ENCODE measurements at regions not wholly inside any gene's neighbourhood (a gene's known extent, or its start where the extent isn't known, plus 50 kb on each side); places are given as distances from the start of the nearest gene placed in this dataset.
"Not testable (repeated sequence)": the region's sequence is repeated elsewhere in the genome, so short reads cannot be mapped to it uniquely, and the experiment has no call there.

DNA sequence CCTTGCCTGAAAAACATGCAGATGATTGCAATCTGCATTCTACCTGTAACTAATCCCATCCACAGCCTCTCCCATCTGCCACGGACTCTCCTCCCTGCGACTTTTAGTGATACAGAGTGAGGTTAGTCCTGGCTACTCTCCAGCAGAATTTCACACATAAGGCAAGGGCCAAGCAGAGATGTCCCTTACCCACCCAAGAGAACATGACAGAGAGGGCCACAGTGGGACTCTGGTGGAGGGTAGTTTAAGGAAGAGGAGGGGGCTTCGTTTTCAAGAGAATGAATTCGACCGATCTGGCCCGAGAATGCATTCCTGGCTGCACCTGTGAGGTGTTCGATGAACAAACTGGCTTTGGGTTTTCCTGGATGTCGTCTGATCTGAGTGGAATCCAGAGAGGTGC lies 87.5 kb upstream of the SIM2 start:
- no peak for DNase-seq (ENCODE audit: low read depth)
- no peak overlapping the region for H3K4me3 ChIP-seq (ENCODE audit: low read depth, low read length)

DNA sequence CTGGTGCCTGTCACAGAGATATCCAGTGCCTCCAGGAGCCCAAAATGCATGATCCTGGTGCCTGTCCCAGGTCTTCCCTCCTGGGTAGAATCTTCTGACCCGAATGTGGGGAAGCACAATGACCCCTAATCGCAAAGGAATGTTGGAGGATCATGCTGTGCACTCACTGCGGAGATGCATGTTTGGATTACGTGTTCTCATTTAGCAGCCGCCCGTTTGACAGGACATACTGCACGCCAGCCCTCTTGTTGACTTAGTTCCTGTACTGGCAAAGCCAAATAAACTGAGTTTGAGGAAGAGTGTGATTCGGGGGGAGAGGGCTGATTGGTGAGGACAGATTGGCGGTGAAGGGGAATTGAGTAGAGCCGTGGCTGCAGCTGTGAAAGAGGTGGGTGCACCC lies 85.9 kb upstream of the SIM2 start:
- no peak overlapping the region for H3K4me3 ChIP-seq (ENCODE audit: low read depth, low read length)
- TF ChIP-seq, protein P1, sequence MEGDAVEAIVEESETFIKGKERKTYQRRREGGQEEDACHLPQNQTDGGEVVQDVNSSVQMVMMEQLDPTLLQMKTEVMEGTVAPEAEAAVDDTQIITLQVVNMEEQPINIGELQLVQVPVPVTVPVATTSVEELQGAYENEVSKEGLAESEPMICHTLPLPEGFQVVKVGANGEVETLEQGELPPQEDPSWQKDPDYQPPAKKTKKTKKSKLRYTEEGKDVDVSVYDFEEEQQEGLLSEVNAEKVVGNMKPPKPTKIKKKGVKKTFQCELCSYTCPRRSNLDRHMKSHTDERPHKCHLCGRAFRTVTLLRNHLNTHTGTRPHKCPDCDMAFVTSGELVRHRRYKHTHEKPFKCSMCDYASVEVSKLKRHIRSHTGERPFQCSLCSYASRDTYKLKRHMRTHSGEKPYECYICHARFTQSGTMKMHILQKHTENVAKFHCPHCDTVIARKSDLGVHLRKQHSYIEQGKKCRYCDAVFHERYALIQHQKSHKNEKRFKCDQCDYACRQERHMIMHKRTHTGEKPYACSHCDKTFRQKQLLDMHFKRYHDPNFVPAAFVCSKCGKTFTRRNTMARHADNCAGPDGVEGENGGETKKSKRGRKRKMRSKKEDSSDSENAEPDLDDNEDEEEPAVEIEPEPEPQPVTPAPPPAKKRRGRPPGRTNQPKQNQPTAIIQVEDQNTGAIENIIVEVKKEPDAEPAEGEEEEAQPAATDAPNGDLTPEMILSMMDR (conservative IDR thresholded peaks at IDR 0.05; ENCODE audit: low read depth, low read length), result no peak
- DNase-seq (ENCODE audit: low read depth), result peak; percentile 74

More for the DNA sequence above, 87.5 kb upstream of the SIM2 start:
- TF ChIP-seq, protein P1 (conservative IDR thresholded peaks at IDR 0.05; ENCODE audit: low read depth, low read length), result no peak

DNA sequence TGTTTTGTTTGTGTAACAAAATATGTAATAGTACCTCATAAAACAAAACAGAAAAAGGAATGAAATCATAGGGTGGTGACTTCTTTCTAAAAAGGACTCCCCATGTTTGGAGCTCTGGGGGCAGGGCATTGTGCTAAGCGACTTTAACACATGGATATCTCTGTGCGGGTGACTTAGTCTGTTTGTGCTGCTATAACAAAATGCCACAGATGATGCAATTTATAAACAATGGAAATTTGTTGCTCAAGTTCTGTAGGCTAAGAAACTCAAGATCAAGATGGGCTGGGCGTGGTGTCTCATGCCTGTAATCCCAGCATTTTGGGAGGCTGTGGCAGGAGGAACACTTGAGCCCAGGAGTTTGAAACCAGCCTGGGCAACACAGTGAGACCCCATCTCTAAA lies 85.4 kb upstream of the SIM2 start:
- H3K4me3 ChIP-seq (ENCODE audit: low read depth, low read length), result no peak overlapping the region
- DNase-seq (ENCODE audit: low read depth), result peak; percentile 31

DNA sequence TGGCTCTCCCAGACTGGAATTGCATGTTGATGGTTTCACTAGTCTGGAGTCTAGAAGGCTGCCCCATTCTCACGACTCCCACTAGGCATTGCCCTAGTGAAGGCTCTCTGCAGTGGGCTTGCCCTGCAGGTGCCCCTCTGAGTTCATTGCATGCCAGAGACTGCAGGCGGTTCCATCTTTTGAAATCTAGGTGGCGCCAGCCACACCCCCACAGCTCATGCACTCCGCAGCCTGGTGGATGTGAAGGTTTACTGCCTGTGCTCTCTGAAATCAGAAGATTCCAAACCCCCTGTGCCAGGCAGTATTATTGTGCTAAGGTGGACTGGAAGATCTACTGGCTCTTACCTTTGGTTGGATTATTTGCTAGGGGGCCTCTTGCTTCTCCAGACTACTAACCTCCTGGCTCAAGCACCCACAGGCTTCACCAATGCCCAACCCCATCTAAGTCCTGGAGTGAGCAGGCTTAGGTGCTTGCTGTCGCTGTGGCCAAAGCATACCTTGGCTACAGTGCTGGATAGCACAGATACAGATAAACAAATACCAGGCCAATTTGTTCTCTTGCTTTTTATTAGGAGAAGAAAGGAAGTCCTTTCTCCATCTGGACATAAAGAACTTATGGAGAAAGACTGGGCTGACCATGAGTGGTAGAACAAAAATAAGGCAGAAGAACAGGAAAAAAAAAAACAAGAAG lies 83.5 kb upstream of the SIM2 start:
- H3K4me3 ChIP-seq (ENCODE audit: low read depth, low read length), result no peak overlapping the region
- TF ChIP-seq, protein P1 (conservative IDR thresholded peaks at IDR 0.05; ENCODE audit: low read depth, low read length), result peak; percentile 16
- no peak for DNase-seq (ENCODE audit: low read depth)

More for the DNA sequence above, 85.4 kb upstream of the SIM2 start:
- TF ChIP-seq, protein P1 (conservative IDR thresholded peaks at IDR 0.05; ENCODE audit: low read depth, low read length), result no peak

DNA sequence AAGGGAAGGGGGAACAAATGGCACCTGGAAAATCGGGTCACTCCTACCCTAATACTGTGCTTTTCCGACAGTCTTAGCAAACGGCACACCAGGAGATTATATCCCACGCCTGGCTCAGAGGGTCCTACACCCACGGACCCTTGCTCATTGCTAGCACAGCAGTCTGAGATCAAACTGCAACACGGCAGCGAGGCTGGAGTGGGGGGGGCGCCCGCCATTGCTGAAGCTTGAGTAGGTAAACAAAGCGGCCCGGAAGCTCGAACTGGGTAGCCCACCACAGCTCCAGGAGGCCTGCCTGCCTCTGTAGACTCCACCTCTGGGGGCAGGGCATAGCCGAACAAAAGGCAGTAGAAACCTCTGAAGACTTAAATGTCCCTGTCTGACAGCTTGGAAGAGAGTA lies 82.1 kb upstream of the SIM2 start:
- not testable (repeated sequence) for H3K4me3 ChIP-seq (ENCODE audit: low read depth, low read length); DNase-seq (ENCODE audit: low read depth)

DNA sequence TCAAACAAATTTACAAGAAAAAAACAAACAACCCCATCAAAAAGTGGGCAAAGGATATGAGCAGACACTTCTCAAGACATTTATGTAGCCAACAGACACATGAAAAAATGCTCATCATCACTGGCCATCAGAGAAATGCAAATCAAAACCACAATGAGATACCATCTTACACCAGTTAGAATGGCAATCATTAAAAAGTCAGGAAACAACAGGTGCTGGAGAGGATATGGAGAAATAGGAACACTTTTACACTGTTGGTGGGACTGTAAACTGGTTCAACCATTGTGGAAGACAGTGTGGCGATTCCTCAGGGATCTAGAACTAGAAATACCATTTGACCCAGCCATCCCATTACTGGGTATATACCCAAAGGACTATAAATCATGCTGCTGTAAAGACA lies 77.1 kb upstream of the SIM2 start:
- not testable (repeated sequence) for DNase-seq (ENCODE audit: low read depth); H3K4me3 ChIP-seq (ENCODE audit: low read depth, low read length)

DNA sequence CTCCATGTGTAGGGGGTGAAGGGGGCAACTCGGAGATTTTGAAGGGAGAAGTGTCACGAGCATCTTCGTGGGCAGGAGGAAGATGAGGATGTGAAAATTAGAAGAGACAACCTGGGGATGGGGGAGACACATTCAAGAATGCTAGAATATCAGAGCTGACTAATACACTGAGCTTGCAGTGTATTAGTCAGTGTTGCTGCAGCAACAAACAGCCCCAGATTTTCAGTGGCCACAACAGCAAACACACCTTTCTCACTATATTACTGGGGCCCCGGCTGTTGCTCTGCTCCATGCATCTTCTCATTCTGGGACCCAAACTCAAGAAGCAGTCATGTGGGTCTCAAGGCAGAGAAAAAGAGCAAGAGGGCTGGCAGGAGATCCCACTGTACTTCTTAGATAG lies 74.8 kb upstream of the SIM2 start:
- no peak for DNase-seq (ENCODE audit: low read depth)
- no peak overlapping the region for H3K4me3 ChIP-seq (ENCODE audit: low read depth, low read length)
- TF ChIP-seq, protein P1 (conservative IDR thresholded peaks at IDR 0.05; ENCODE audit: low read depth, low read length), result no peak

DNA sequence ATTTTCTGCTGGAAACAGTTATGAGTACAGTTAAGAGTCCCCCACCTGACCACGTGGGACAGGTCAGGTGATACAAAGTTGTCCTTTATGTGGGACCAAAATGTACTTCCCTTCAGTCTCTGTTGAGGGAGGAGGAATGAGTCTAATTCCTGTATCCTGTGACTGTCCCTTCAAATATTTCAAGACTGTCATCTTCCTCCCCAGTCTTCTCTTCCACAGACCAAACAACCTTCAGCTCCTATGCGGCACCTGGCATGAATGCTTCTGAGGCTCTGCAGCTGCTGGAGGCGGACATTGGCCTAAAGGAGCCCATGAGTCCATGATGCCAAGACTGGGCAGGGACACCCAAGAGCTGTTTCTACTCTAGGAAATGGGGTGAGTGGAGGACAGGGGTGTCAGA lies 72.1 kb upstream of the SIM2 start:
- TF ChIP-seq, protein P1 (conservative IDR thresholded peaks at IDR 0.05; ENCODE audit: low read depth, low read length), result no peak
- H3K4me3 ChIP-seq (ENCODE audit: low read depth, low read length), result no peak overlapping the region
- DNase-seq (ENCODE audit: low read depth), result no peak
